ENCODE measurements at regions not wholly inside any gene's neighbourhood (a gene's known extent, or its start where the extent isn't known, plus 50 kb on each side); places are given as distances from the start of the nearest gene placed in this dataset.
A peak's percentile ranks its signal among the peaks of the same experiment; 100 is the strongest.

DNA sequence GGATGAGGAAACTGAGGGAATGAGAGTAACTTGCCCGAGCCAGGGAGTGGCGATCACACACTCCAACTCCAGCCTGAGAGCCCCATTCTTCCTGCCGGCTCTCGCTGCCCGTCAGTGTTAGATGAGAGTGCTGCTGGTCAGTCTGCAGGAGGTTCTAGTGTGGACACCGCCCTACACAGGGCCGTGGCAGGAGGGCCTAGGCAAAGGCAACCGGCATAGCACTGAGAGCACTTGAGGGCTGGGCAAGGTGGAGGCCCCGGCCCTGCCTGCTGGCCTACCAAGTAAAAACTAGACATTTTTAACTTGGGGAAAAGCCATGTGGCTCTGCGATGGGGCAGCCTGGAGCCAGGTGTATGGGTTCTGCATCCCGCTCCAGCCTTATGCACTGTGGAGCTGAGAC, 354.8 kb downstream of the SEC14L1 start:
- H3K4me1 ChIP-seq (ENCODE audit: control insufficient read depth in 1 of 2, insufficient read depth in 2 of 2, low read length in 2 of 2) = no peaks in the 10 kb centered on the region
- intact Hi-C loops (cut with DNase I) = loop anchor here (1.0 to 2.0 kb wide), 2 partner anchors 65 to 164 kb away; no protein-coding TSS in a partner anchor
- H3K4me3 ChIP-seq (ENCODE audit: low read length in 2 of 2) = no peak overlapping the region
- no peak overlapping the region for H3K27ac ChIP-seq (ENCODE audit: low read depth in 1 of 2, low read length in 2 of 2)
- peak in 1 of 2 donors; percentile 62 for DNase-seq
- WGBS, 2 donors = 90 to 91% methylated on average over 11 of the region's 11 CpGs
- no peaks in the 10 kb centered on the region for H3K36me3 ChIP-seq (ENCODE audit: control insufficient read depth in 1 of 2, insufficient read depth in 2 of 2, low read length in 1 of 2)
- ATAC-seq (ENCODE audit: low FRiP score) = no peak
- H3K9me3 ChIP-seq (ENCODE audit: control insufficient read depth, low read length) = no peaks in the 10 kb centered on the region
- H3K27me3 ChIP-seq (ENCODE audit: control insufficient read depth in 1 of 2, insufficient read depth in 2 of 2, low read length in 1 of 2) = no peaks in the 10 kb centered on the region

GRCh38 chr17:77496401-77496801, 355.6 kb downstream of the SEC14L1 start:
- no peaks in the 10 kb centered on the region for H3K27me3 ChIP-seq (ENCODE audit: control insufficient read depth in 1 of 2, insufficient read depth in 2 of 2, low read length in 1 of 2)
- WGBS, 2 donors = 92 to 93% methylated on average over 12 of the region's 12 CpGs
- H3K36me3 ChIP-seq (ENCODE audit: control insufficient read depth in 1 of 2, insufficient read depth in 2 of 2, low read length in 1 of 2) = no peaks in the 10 kb centered on the region
- no peak overlapping the region for H3K4me3 ChIP-seq (ENCODE audit: low read length in 2 of 2)
- H3K27ac ChIP-seq (ENCODE audit: low read depth in 1 of 2, low read length in 2 of 2) = no peak overlapping the region
- no peaks in the 10 kb centered on the region for H3K9me3 ChIP-seq (ENCODE audit: control insufficient read depth, low read length)
- ATAC-seq (ENCODE audit: low FRiP score) = no peak
- DNase-seq = peak in 1 of 2 donors; percentile 44
- no peaks in the 10 kb centered on the region for H3K4me1 ChIP-seq (ENCODE audit: control insufficient read depth in 1 of 2, insufficient read depth in 2 of 2, low read length in 2 of 2)
- intact Hi-C loops (cut with DNase I) = no loop called here

DNA sequence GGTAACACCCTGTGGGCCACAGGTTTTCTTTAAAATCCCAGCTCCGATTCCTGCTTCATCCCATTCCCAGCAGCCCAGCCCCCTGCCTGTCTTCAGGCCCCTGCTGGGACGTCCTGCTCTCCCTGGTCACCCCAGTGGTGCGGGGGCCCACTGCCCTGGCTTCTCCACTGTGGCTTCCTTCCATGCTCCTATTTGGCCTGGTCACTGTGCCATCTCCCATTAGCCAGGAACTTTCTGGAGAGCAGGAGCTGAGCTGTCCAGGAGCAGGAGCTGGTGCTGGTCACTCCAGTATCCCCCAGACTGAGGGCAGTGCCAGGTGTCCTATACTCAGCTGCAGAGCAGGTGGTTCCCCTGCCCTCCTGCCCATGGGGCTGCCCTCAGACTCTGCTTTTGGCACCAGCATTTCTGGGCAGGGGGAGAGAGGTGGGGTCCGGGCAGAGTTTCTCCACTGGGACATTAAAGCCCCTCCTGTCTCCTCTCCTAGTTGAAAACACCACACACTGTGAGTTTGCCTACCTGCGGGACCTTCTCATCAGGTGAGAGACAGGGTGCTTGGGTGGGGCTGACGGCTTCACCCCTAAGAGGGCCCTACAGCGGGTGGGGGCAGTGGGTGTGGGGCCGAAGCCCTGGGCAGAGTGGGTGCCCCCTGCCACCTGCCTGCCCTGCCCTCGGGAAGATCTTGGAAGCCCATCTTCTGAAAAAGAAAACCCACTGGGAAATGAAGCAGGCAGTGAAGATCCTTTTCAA, 356.2 kb downstream of the SEC14L1 start:
- no peak overlapping the region for H3K27ac ChIP-seq (ENCODE audit: low read depth in 1 of 2, low read length in 2 of 2)
- intact Hi-C loops (cut with DNase I) = no loop called here
- H3K4me3 ChIP-seq (ENCODE audit: low read length in 2 of 2) = no peak overlapping the region
- ATAC-seq (ENCODE audit: low FRiP score) (no peak), DNase-seq (peak in 1 of 2 donors; percentile 55)
- no peaks in the 10 kb centered on the region for H3K4me1 ChIP-seq (ENCODE audit: control insufficient read depth in 1 of 2, insufficient read depth in 2 of 2, low read length in 2 of 2)
- H3K27me3 ChIP-seq (ENCODE audit: control insufficient read depth in 1 of 2, insufficient read depth in 2 of 2, low read length in 1 of 2) = no peaks in the 10 kb centered on the region
- 92 to 94% methylated on average over 9 of the region's 9 CpGs for WGBS, 2 donors
- H3K36me3 ChIP-seq (ENCODE audit: control insufficient read depth in 1 of 2, insufficient read depth in 2 of 2, low read length in 1 of 2) = no peaks in the 10 kb centered on the region
- no peaks in the 10 kb centered on the region for H3K9me3 ChIP-seq (ENCODE audit: control insufficient read depth, low read length)

GRCh38 chr17:77497578-77497934, 356.8 kb downstream of the SEC14L1 start:
- intact Hi-C loops (cut with DNase I) = no loop called here
- no peaks in the 10 kb centered on the region for H3K9me3 ChIP-seq (ENCODE audit: control insufficient read depth, low read length)
- no peak overlapping the region for H3K4me3 ChIP-seq (ENCODE audit: low read length in 2 of 2)
- WGBS, 2 donors = 91 to 94% methylated on average over 8 of the region's 8 CpGs
- H3K27me3 ChIP-seq (ENCODE audit: control insufficient read depth in 1 of 2, insufficient read depth in 2 of 2, low read length in 1 of 2) = no peaks in the 10 kb centered on the region
- ATAC-seq (ENCODE audit: low FRiP score) = no peak
- no peak overlapping the region for H3K27ac ChIP-seq (ENCODE audit: low read depth in 1 of 2, low read length in 2 of 2)
- DNase-seq = peak in 1 of 2 donors; percentile 57
- no peaks in the 10 kb centered on the region for H3K4me1 ChIP-seq (ENCODE audit: control insufficient read depth in 1 of 2, insufficient read depth in 2 of 2, low read length in 2 of 2)
- H3K36me3 ChIP-seq (ENCODE audit: control insufficient read depth in 1 of 2, insufficient read depth in 2 of 2, low read length in 1 of 2) = no peaks in the 10 kb centered on the region

GRCh38 chr17:77498091-77498741, 357.4 kb downstream of the SEC14L1 start:
- H3K36me3 ChIP-seq (ENCODE audit: control insufficient read depth in 1 of 2, insufficient read depth in 2 of 2, low read length in 1 of 2) = no peaks in the 10 kb centered on the region
- WGBS, 2 donors = 90 to 91% methylated on average over 25 of the region's 25 CpGs

DNA sequence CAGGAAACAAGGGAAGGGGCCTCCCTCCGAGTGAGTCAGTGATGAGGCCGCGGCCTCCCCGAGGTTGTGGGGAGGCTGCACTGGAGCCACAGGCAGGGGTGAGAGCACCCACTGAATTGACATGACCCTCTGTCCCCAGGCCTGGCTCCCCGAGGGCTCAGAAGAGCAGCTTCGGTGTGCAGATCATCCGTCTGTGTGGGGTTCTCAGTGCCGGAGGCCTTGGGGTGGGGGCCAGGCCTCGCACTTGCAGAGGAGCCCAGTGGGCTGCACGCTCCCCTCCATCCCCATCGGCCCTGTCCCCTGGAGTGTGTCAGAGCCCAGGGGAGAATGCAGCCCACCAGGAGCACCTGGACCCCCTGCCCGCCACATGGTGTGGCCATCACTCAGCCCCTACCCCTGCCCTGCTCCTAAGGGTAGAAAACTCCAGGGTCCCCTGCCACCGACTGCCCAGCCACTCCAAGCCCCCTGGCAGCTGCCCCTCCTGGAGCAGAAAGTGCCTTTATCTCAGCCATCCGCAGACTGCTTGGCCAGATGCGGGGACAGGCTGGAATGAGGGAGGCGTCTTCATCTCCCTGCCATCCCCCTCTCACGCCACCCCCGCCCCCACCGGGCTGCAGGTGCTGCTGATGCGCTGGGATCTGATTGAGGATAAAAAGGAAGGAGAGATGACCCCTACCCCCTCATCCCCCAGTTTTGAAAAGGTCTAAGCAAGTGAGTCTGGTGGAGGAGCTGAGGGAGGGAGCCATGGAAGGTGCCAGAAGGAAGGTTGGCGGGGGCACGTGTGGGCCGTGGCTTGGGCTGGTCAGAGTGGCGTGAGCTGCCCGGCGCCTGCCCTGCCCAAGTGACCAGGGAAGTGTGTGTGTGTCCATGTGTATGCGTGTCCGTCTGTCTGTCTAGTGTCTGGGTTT, 358.3 kb downstream of the SEC14L1 start:
- Histone ChIP-seq H3K4me1 (ENCODE audit: control insufficient read depth in 1 of 2, insufficient read depth in 2 of 2, low read length in 2 of 2) (no peaks in the 10 kb centered on the region), H3K27ac (ENCODE audit: low read depth in 1 of 2, low read length in 2 of 2) (no peak overlapping the region), H3K27me3 (ENCODE audit: control insufficient read depth in 1 of 2, insufficient read depth in 2 of 2, low read length in 1 of 2) (no peaks in the 10 kb centered on the region), H3K9me3 (ENCODE audit: control insufficient read depth, low read length) (no peaks in the 10 kb centered on the region), H3K4me3 (ENCODE audit: low read length in 2 of 2) (no peak overlapping the region), H3K36me3 (ENCODE audit: control insufficient read depth in 1 of 2, insufficient read depth in 2 of 2, low read length in 1 of 2) (no peaks in the 10 kb centered on the region)
- intact Hi-C loops (cut with DNase I) = no loop called here
- 93 to 95% methylated on average over 28 of the region's 28 CpGs for WGBS, 2 donors
- peak in 1 of 2 donors; percentile 56 for DNase-seq
- no peak for ATAC-seq (ENCODE audit: low FRiP score)

More at GRCh38 chr17:77498091-77498741, 357.4 kb downstream of the SEC14L1 start:
- Histone ChIP-seq H3K4me3 (ENCODE audit: low read length in 2 of 2) (no peak overlapping the region), H3K9me3 (ENCODE audit: control insufficient read depth, low read length) (no peaks in the 10 kb centered on the region), H3K27me3 (ENCODE audit: control insufficient read depth in 1 of 2, insufficient read depth in 2 of 2, low read length in 1 of 2) (no peaks in the 10 kb centered on the region), H3K27ac (ENCODE audit: low read depth in 1 of 2, low read length in 2 of 2) (no peak overlapping the region), H3K4me1 (ENCODE audit: control insufficient read depth in 1 of 2, insufficient read depth in 2 of 2, low read length in 2 of 2) (no peaks in the 10 kb centered on the region)
- ATAC-seq (ENCODE audit: low FRiP score) = no peak
- peak in 1 of 2 donors; percentile 65 for DNase-seq
- intact Hi-C loops (cut with DNase I) = no loop called here

DNA sequence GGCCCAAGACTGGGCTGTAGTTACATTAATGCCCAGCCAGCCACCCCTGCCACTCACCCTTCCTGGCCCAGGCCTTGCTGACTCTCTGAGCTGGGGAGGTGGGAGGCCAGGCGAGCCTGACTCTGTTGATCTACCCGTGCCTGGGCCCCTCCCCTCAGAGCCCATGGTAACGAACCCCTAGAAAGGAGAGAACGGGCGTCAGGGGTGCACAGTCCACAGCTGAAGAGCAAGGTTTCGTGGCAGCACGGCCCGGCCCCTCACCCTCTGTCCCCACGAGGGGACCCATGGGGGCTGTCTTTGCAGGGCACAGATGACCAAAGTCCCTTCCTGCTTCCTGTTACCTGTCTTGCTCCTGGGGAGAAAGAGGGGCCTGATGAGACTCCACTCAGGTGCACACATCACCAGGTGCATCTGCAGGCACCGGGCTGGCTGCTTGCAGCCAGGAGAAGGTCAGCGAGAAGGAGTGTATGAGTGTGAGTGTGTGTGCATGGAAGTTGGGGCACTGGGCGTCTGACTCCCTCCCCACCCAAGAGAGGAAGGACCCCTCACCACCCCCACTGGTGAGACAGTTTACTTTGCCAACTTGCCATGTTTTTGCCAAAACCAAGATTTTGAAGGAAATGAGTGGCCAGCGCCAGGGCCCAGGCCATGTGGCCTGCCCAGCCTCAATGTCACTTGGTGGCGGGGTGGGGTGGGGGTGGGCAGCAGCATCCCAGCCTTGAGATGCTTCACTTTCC, 359.1 kb downstream of the SEC14L1 start:
- Histone ChIP-seq H3K4me1 (ENCODE audit: control insufficient read depth in 1 of 2, insufficient read depth in 2 of 2, low read length in 2 of 2) (no peaks in the 10 kb centered on the region), H3K27ac (ENCODE audit: low read depth in 1 of 2, low read length in 2 of 2) (no peak overlapping the region), H3K9me3 (ENCODE audit: control insufficient read depth, low read length) (no peaks in the 10 kb centered on the region), H3K36me3 (ENCODE audit: control insufficient read depth in 1 of 2, insufficient read depth in 2 of 2, low read length in 1 of 2) (no peaks in the 10 kb centered on the region), H3K4me3 (ENCODE audit: low read length in 2 of 2) (no peak overlapping the region), H3K27me3 (ENCODE audit: control insufficient read depth in 1 of 2, insufficient read depth in 2 of 2, low read length in 1 of 2) (no peaks in the 10 kb centered on the region)
- peak in 1 of 2 donors; percentile 65 for DNase-seq
- WGBS, 2 donors = 89% methylated on average over 14 of the region's 14 CpGs
- ATAC-seq (ENCODE audit: low FRiP score) = no peak
- intact Hi-C loops (cut with DNase I) = no loop called here

DNA sequence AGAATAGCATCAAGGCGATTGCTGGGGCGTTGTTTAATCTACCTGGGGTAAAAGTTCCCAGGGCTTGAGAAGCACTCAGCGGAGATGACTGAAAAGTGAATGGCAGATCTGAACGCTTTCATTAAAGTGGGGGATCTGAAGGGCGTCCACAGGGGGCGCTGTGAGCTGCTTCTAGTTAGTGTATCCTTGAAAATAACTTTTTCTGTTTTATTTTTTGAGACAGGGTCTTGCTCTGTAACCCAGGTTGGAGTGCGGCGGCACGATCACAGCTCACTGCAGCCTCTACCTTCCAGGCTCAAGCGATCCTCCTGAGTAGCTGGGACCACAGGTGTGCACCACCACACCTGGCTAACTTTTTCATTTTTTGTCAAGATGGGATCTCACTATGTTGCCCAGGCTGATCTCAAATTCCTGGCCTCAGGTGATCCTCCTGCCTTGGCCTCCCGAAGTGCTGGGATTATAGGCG, 360.4 kb downstream of the SEC14L1 start:
- Histone ChIP-seq H3K4me3 (ENCODE audit: low read length in 2 of 2) (no peak overlapping the region), H3K36me3 (ENCODE audit: control insufficient read depth in 1 of 2, insufficient read depth in 2 of 2, low read length in 1 of 2) (no peaks in the 10 kb centered on the region), H3K27me3 (ENCODE audit: control insufficient read depth in 1 of 2, insufficient read depth in 2 of 2, low read length in 1 of 2) (no peaks in the 10 kb centered on the region), H3K9me3 (ENCODE audit: control insufficient read depth, low read length) (no peaks in the 10 kb centered on the region), H3K4me1 (ENCODE audit: control insufficient read depth in 1 of 2, insufficient read depth in 2 of 2, low read length in 2 of 2) (no peaks in the 10 kb centered on the region), H3K27ac (ENCODE audit: low read depth in 1 of 2, low read length in 2 of 2) (no peak overlapping the region)
- intact Hi-C loops (cut with DNase I) = no loop called here
- 92% methylated on average over 12 of the region's 12 CpGs for WGBS, 2 donors
- DNase-seq (peak in 1 of 2 donors; percentile 63), ATAC-seq (ENCODE audit: low FRiP score) (no peak)
